Activated T-cell treated with anti-CD3 and anti-CD28 coated beads, Interleukin-2, amount 50 U/mL, for 72 hours (primary cell): ENCODE measurements at regions not wholly inside any gene's neighbourhood (a gene's known extent, or its start where the extent isn't known, plus 50 kb on each side); places are given as distances from the start of the nearest gene placed in this dataset.

Experiments
- ATAC-seq, 2 donors: fragments of 150-1000 bp; cut with Tn5 transposase; replicated peaks in 1 of 2; 2 replicates each; pipeline ENCODE4 v1.10.0; 2021; ENCODE audit warnings: moderate library complexity in 2 of 2, mild to moderate bottlenecking in 1 of 2
- DNase-seq, 2 donors: peaks; one replicate each; pipeline ENCODE4 v3.0.0; 2021 to 2022; ENCODE audit warnings: mixed read lengths in 1 of 2
- H3K27ac Mint-ChIP-seq: one replicate; pipeline ENCODE4 v1.8.0; 2022; ENCODE audit warnings: mild to moderate bottlenecking, moderate library complexity, mixed read lengths
- H3K27me3 Mint-ChIP-seq: one replicate; pipeline ENCODE4 v1.8.0; 2022; ENCODE audit warnings: low read depth, mixed read lengths
- H3K36me3 Mint-ChIP-seq, 2 donors: one replicate each; pipeline ENCODE4 v1.8.0; 2022; ENCODE audit warnings: mixed read lengths in 2 of 2, mild to moderate bottlenecking in 1 of 2; ENCODE audit not compliant: insufficient read depth in 2 of 2
- H3K4me1 Mint-ChIP-seq: one replicate; pipeline ENCODE4 v1.8.0; 2022; ENCODE audit warnings: low read depth, mixed read lengths
- H3K4me3 Mint-ChIP-seq, 2 donors: one replicate each; pipeline ENCODE4 v1.8.0; 2022; ENCODE audit warnings: mild to moderate bottlenecking in 2 of 2, mixed read lengths in 2 of 2, moderate library complexity in 2 of 2
- H3K9me3 Mint-ChIP-seq, 2 donors: one replicate each; pipeline ENCODE4 v1.8.0; 2022; ENCODE audit warnings: mixed read lengths in 2 of 2

DNA sequence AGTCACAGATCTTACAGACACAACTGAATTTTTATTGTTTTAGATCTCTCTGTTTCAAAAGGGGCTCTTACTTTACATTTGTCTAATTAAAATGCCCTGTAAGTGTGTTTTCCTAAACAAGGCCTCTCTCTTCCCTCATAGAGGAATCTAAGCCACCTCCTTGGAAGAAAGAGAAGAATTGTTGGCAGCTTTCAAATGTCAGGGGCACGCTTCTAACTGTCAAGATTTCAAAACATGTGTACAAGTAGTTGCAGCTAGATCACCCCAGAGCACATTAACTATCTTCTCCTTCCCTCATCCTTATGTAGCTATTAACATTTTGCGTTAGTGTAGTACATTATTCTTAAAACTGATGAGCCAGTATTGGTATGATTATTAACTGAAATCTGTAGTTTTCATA is 266.5 kb upstream of the BOD1L1 start:
- Mint-ChIP-seq H3K36me3 (no peaks in the 10 kb centered on the region), H3K9me3 (peaks cover 0 to 1% of the 10 kb centered on the region in 2 donors), H3K27ac (no peak overlapping the region), H3K4me1 (peaks cover 17% of the 10 kb centered on the region), H3K4me3 (no peak overlapping the region), H3K27me3 (peaks cover 12% of the 10 kb centered on the region)
- no peak for DNase-seq
- ATAC-seq, result no peak

DNA sequence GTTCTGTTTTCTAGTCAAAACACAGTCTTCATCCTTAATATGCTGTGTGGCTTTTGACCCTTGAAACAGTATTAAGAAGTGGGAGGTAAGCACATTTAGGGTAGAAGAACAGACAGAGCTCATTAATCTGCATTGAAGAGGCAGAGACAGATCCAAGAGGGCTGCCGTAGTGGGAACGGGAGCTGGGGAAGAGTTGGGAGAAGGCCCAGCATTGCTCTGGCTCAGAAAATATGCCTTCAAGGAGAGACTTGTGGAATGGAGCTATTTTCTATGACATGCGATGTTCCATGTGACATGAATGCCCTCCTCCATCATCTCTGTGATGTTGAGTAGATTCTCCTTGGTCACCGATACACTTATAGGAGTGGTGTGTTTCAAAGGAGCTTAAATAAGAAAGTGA is 273.3 kb upstream of the BOD1L1 start:
- H3K27me3 Mint-ChIP-seq, result peaks cover 5% of the 10 kb centered on the region
- no peak overlapping the region for H3K4me3 Mint-ChIP-seq
- DNase-seq, result no peak
- H3K36me3 Mint-ChIP-seq, result no peaks in the 10 kb centered on the region
- ATAC-seq, result no peak
- no peak overlapping the region for H3K27ac Mint-ChIP-seq
- no peaks in the 10 kb centered on the region for H3K4me1 Mint-ChIP-seq
- H3K9me3 Mint-ChIP-seq, result no peaks in the 10 kb centered on the region

DNA sequence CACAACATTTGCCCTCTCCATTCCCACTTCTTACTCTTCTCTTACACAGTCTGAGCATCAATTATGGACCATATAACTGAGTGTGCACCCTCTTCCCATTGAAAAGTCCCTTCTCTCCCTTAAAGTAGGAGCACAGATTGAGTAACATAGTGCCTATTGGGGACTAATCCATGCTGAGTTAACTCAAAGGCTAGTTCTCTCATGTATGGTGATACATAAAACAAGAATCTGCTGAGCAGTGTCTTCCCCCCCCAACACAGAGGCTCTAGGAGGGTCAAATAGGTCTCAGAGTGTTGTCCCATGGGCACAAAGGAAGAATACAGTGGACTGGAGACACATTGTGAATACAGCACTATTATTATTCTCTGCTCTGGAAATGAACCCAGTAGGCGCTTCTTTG is 274.6 kb upstream of the BOD1L1 start:
- no peaks in the 10 kb centered on the region for H3K4me1 Mint-ChIP-seq
- H3K27me3 Mint-ChIP-seq, result no peaks in the 10 kb centered on the region
- DNase-seq, result no peak
- no peak overlapping the region for H3K27ac Mint-ChIP-seq
- no peak overlapping the region for H3K4me3 Mint-ChIP-seq
- no peaks in the 10 kb centered on the region for H3K36me3 Mint-ChIP-seq
- ATAC-seq, result no peak
- H3K9me3 Mint-ChIP-seq, result no peaks in the 10 kb centered on the region

DNA sequence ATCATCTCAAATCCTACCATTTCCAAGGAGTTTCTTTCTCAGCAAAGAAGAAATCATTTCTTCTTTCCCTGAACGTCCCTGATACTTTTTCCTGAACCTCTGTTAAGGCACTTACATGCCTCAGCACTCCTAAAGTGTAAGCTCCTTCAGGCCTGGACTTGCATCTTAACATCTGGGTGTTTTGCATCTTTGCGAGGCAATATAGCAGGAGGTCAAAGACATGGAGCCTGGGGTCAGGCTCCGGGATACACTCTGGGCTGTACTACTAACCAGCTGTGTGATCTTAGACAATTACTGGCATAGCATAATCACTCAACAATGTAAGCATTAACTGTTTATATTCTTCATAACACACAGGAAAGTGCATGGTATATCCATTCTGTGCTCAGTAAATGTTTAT is 275.5 kb upstream of the BOD1L1 start:
- ATAC-seq, result no peak
- H3K9me3 Mint-ChIP-seq, result no peaks in the 10 kb centered on the region
- no peaks in the 10 kb centered on the region for H3K27me3 Mint-ChIP-seq
- no peaks in the 10 kb centered on the region for H3K4me1 Mint-ChIP-seq
- no peak overlapping the region for H3K4me3 Mint-ChIP-seq
- DNase-seq, result no peak
- no peak overlapping the region for H3K27ac Mint-ChIP-seq
- no peaks in the 10 kb centered on the region for H3K36me3 Mint-ChIP-seq

DNA sequence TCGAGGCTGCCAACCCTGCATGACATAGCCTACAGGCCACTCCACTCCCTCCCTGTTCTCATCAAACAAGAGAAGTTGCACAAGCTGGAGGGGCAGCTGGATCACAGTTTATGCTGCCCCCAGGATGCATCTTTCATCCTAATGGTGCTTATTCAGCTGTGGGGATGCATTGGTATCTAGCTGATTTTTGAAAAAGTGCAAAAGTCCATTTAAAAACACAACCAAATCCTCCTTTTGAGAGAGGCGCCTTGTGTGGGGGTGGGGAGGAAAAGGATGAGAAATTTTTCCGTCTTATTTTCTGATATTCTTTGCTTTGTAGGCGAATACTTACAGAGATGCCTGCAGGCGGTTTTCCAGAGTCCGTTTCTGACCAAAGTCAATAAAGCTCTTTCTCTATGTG is 276.4 kb upstream of the BOD1L1 start:
- H3K27ac Mint-ChIP-seq, result no peak overlapping the region
- H3K4me1 Mint-ChIP-seq, result no peaks in the 10 kb centered on the region
- ATAC-seq (no peak), DNase-seq (no peak)
- H3K36me3 Mint-ChIP-seq, result no peaks in the 10 kb centered on the region
- H3K4me3 Mint-ChIP-seq, result no peak overlapping the region
- no peaks in the 10 kb centered on the region for H3K27me3 Mint-ChIP-seq
- H3K9me3 Mint-ChIP-seq, result no peaks in the 10 kb centered on the region

DNA sequence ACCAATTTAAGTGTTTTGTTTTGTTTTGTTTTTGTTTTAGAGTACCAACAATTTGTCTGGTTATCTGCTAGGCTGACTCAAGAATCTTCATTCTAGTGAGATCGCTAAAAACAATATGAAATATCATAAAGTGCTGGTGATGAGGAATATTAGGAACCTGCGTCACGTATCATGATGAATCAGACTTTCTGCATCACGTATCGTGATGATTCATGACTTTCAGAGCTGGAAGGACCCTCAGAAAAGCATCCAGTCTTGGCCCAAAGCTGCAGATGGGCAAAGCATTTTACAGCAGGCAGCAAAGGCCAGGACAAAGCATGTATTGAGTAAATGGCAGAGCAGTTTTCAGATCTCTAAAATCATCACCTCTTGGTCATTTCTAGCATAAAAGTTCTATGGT is 278.0 kb upstream of the BOD1L1 start:
- Mint-ChIP-seq H3K27ac (no peak overlapping the region), H3K4me1 (no peaks in the 10 kb centered on the region), H3K27me3 (no peaks in the 10 kb centered on the region), H3K9me3 (no peaks in the 10 kb centered on the region), H3K4me3 (no peak overlapping the region), H3K36me3 (no peaks in the 10 kb centered on the region)
- no peak for ATAC-seq
- DNase-seq, result no peak

DNA sequence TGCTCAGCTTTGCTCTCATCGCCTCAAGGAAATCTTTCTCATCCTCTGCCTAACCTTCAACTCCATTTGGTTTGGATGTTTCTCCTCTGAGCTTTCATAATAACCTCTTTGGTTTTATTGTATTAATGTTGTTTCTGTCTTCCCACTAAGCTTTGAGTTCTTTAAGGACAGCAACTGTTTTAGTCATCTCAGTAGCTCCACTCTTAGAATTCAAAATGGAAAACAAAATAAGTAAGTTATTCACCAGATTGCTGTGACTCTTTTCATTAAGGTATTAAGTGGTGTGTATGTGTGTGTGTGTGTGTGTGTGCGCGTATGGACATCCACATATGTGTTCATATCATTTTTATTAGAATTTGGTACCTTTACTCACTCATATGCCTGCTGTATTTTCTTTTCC is 279.2 kb upstream of the BOD1L1 start:
- ATAC-seq, result no peak
- H3K9me3 Mint-ChIP-seq, result no peaks in the 10 kb centered on the region
- DNase-seq, result no peak
- no peaks in the 10 kb centered on the region for H3K36me3 Mint-ChIP-seq
- no peaks in the 10 kb centered on the region for H3K27me3 Mint-ChIP-seq
- no peak overlapping the region for H3K27ac Mint-ChIP-seq
- no peak overlapping the region for H3K4me3 Mint-ChIP-seq
- H3K4me1 Mint-ChIP-seq, result no peaks in the 10 kb centered on the region

DNA sequence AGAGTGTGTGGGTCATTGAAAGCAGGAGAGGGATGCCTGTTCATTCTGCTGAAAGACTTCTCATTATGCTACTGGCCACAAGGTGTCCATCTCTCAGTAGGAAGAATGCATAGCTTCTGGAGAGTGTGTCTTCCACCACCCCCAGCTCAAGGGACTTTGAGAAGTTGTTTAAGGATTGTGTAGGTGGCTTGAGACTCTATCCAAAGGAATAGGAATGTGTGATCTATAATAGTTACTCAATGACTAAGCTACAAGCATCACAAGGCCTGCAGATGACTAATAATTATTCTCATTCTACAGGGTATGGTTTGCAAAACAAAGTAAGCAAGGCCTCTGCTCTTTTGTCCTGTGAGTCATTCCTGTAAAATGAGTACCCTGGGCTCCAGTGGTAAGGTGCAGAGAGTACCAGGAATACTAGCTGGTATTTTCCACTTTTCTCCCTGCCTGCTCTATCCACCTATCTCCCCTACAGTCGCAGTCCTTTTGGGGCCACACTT is 279.8 kb upstream of the BOD1L1 start:
- Mint-ChIP-seq H3K36me3 (no peaks in the 10 kb centered on the region), H3K27me3 (no peaks in the 10 kb centered on the region), H3K27ac (no peak overlapping the region), H3K9me3 (no peaks in the 10 kb centered on the region), H3K4me1 (no peaks in the 10 kb centered on the region), H3K4me3 (no peak overlapping the region)
- DNase-seq (no peak), ATAC-seq (peak; percentile 33 to 49)

DNA sequence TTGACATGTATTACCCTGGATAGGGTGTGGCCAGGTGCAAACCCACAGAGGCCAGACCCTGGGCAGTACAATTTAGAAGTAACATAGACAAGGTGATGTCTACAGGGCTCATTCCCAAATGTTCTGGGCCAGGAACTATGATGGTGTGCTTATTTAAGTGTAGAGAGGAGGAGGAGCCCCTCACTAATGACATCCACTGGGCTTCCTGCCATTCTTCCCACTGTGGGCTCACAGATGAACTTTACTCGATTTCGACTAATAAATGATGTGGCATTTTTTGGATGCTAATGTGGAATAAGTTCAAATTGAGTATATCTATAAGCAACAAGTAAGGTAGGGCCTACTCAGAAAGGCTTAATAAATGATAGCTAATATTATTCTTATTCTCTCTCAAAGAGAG is 280.9 kb upstream of the BOD1L1 start:
- Mint-ChIP-seq H3K4me3 (no peak overlapping the region), H3K9me3 (no peaks in the 10 kb centered on the region), H3K27ac (no peak overlapping the region), H3K27me3 (no peaks in the 10 kb centered on the region), H3K4me1 (no peaks in the 10 kb centered on the region), H3K36me3 (no peaks in the 10 kb centered on the region)
- ATAC-seq (no peak), DNase-seq (no peak)

DNA sequence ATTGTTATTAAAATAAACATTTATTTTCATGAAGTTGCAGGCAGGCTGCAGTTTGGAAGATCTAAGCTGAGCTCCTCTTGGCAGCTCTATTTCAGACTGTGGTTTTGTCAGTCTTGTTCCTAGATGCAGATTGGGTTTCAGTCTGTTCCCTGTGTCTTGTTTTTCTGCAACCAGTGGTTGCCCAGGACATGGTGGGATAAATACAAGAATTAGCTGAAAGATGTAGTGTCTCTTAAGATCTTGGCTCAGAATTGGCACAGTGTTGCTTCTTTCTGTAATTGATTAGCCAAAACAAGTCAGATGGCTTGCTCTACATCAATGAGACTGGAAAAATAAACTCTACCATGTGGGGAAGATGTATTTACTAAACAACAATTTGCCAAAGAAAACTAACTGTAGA is 283.0 kb upstream of the BOD1L1 start:
- no peaks in the 10 kb centered on the region for H3K4me1 Mint-ChIP-seq

DNA sequence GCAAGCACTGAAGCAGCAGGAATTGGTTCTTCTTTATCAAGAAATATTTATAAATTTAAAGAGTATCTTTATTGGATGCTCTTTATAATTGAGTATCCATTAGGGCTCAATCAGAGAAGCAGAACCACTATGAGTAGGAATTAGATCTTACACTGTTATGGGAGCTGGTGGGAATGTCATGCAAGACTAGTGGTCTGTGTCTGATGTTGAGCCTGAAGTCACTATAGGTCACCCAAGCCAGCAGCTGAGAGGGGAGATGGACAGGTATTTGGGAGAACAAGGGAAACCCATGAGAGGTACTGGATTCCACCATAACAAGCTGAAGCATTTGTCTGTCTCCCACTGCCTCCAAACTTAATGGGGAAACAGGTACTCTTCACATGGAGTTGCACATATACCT is 283.7 kb upstream of the BOD1L1 start:
- H3K36me3 Mint-ChIP-seq, result no peaks in the 10 kb centered on the region
- no peak for ATAC-seq
- no peak for DNase-seq

More for the DNA sequence above, 283.0 kb upstream of the BOD1L1 start:
- no peak overlapping the region for H3K27ac Mint-ChIP-seq
- H3K4me3 Mint-ChIP-seq, result no peak overlapping the region
- no peaks in the 10 kb centered on the region for H3K9me3 Mint-ChIP-seq
- ATAC-seq (no peak), DNase-seq (no peak)
- no peaks in the 10 kb centered on the region for H3K36me3 Mint-ChIP-seq
- no peaks in the 10 kb centered on the region for H3K27me3 Mint-ChIP-seq

DNA sequence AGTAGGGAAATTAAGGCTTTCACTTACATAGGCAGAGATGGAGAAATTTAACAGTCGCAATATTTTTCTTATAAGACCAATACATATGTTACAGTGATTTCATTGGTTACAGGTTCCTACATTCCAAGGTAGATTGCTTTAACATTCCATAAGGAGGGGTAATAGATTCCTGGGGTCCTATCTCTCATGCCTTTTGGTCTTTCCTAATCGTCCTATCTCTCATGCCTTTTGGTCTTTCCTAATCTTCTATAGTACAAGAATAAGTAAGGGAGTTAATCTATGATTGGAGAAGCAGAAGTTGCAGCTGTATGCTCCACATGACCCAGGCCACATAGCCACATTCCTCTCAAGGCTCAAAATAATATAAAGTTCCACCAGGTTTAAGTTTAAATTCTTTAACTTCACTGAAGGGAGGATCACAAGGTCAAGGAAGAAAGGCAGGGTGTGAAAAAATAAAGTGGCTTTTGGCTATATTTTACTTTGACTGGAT is 285.0 kb upstream of the BOD1L1 start:
- ATAC-seq (no peak), DNase-seq (no peak)
- Mint-ChIP-seq H3K9me3 (no peaks in the 10 kb centered on the region), H3K4me3 (no peak overlapping the region), H3K27ac (no peak overlapping the region), H3K27me3 (no peaks in the 10 kb centered on the region), H3K36me3 (no peaks in the 10 kb centered on the region), H3K4me1 (no peaks in the 10 kb centered on the region)

More for the DNA sequence above, 283.7 kb upstream of the BOD1L1 start:
- no peaks in the 10 kb centered on the region for H3K27me3 Mint-ChIP-seq
- no peaks in the 10 kb centered on the region for H3K4me1 Mint-ChIP-seq
- no peaks in the 10 kb centered on the region for H3K9me3 Mint-ChIP-seq
- H3K27ac Mint-ChIP-seq, result no peak overlapping the region
- no peak overlapping the region for H3K4me3 Mint-ChIP-seq

DNA sequence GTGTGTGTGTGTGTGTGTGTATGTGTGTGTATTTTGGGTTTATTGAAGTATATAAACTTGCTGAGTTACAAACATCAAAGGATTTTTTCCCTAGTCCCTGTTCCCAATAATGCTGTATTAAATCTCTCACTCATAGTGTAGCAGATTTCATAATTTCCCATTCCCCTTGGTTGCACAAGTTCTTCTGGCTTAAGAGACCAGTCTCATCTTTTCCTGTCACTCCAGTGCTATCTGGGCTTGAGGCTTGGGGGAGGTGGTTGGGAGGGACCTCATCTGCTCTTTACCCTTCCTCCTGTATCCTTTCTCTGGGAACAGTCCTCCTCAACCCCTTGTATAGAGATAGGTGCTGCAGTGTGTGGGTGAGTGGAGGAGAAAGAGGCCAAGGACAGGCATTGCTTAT is 285.4 kb upstream of the BOD1L1 start:
- no peak for ATAC-seq
- H3K27ac Mint-ChIP-seq, result no peak overlapping the region
- DNase-seq, result no peak
- H3K4me3 Mint-ChIP-seq, result no peak overlapping the region
- H3K9me3 Mint-ChIP-seq, result no peaks in the 10 kb centered on the region
- H3K27me3 Mint-ChIP-seq, result no peaks in the 10 kb centered on the region
- no peaks in the 10 kb centered on the region for H3K4me1 Mint-ChIP-seq
- H3K36me3 Mint-ChIP-seq, result no peaks in the 10 kb centered on the region

DNA sequence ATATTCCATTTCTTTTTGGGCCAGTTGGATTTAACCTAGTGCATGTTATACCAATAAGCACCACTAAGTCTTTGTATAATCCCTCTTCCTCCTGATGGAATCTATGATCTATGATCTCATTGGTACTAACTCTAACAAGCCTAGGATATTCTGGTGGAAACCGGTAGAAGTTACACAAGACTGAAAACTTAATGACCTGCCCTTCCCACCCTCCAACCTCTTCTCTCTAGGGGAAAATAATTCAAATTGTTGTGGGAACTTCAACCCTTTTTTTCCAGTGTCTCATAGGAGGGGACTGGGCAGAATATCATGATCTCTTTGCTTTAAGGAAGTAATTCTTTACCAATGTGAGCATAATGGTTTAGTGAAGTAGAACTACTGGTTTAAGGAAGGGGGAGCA is 289.5 kb upstream of the BOD1L1 start:
- Mint-ChIP-seq H3K36me3 (no peaks in the 10 kb centered on the region), H3K27me3 (peaks cover 11% of the 10 kb centered on the region), H3K4me3 (no peak overlapping the region), H3K4me1 (no peaks in the 10 kb centered on the region), H3K27ac (no peak overlapping the region), H3K9me3 (no peaks in the 10 kb centered on the region)
- no peak for DNase-seq
- ATAC-seq, result no peak
